GM10266 (cell line): ENCODE measurements at regions not wholly inside any gene's neighbourhood (a gene's known extent, or its start where the extent isn't known, plus 50 kb on each side); places are given as distances from the start of the nearest gene placed in this dataset.

Experiments used
- DNase-seq: peaks from one replicate; pipeline ENCODE4 v3.0.0; 2012; ENCODE audit errors: extremely low spot score
- TF ChIP-seq, protein P1 (sequence below): IDR thresholded peaks from 2 replicates; pipeline ENCODE4 v1.5.1; 2012; ENCODE audit warnings: mild to moderate bottlenecking, low read depth; ENCODE audit not compliant: control insufficient read depth, insufficient read depth; ENCODE audit errors: missing control alignments

DNA sequence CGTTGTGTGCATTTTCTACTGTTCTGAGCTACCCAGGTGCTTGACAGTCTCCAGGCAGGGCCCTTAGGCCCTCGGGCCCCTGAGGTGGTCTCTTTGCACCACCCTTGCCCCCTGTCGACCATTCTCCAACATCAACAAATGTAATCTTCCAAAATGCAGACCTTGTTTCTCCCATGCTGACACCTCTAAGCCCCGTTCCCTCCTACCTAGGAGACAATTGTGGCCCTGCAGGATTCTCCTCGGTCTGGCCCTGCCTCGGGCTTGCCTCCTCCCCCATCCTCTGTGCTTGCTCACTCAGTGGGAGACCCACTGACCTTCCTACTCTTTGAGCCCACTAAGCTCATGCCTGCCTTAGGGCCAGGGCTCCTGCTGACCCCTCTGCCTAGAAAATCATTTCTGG, 104.2 kb upstream of the TARDBP start:
- DNase-seq: no peak
- TF ChIP-seq, protein P1, sequence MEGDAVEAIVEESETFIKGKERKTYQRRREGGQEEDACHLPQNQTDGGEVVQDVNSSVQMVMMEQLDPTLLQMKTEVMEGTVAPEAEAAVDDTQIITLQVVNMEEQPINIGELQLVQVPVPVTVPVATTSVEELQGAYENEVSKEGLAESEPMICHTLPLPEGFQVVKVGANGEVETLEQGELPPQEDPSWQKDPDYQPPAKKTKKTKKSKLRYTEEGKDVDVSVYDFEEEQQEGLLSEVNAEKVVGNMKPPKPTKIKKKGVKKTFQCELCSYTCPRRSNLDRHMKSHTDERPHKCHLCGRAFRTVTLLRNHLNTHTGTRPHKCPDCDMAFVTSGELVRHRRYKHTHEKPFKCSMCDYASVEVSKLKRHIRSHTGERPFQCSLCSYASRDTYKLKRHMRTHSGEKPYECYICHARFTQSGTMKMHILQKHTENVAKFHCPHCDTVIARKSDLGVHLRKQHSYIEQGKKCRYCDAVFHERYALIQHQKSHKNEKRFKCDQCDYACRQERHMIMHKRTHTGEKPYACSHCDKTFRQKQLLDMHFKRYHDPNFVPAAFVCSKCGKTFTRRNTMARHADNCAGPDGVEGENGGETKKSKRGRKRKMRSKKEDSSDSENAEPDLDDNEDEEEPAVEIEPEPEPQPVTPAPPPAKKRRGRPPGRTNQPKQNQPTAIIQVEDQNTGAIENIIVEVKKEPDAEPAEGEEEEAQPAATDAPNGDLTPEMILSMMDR: no peak

DNA sequence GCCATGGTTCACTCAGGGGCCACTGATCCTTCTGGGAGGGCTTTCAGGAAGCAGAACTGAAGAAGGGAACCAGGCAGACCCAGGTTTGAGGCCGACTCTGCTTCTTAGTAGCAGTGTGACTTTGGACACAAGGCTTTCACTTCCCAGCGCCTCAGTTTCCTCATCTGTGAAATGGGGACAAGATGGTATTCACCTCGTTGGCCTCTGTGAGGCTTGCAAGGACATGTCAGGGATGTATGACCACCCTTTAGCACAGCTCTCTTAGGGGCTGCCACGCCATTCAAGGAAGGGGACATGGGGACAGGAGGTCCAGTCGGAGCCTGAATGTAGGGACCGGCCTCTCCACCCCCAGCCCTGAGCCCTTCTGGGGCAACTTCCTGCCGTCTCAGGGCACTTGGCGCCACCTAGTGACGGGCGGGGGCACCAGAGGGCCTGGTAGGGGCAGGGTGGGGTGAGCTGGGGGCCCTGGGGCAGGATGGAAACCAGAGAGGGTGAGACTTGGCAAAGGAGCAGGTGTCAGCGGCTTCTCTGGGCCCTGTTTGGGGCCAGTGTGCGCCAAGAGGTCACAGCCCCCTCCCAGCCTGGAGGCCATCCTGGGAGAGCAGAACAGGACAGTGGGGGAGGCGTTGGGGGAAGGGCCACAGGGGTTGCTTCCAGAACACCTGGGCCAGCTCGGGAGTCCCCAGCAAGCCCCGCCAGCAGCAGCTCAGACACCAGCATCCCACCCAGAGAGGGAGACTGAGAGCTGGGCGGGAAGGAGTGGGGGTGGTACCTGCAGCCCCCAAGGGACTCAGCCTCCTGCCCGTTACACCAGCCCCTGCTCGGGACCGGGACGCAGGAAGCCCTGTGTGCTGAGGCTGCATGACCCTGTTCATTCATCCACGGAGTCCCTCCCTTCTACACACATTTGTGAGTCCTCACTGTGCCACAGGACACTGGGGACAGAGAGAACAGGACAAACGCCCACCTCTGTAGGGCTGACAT, 102.5 kb upstream of the TARDBP start:
- DNase-seq: peak; percentile 72
- TF ChIP-seq, protein P1: peak; percentile 48

DNA sequence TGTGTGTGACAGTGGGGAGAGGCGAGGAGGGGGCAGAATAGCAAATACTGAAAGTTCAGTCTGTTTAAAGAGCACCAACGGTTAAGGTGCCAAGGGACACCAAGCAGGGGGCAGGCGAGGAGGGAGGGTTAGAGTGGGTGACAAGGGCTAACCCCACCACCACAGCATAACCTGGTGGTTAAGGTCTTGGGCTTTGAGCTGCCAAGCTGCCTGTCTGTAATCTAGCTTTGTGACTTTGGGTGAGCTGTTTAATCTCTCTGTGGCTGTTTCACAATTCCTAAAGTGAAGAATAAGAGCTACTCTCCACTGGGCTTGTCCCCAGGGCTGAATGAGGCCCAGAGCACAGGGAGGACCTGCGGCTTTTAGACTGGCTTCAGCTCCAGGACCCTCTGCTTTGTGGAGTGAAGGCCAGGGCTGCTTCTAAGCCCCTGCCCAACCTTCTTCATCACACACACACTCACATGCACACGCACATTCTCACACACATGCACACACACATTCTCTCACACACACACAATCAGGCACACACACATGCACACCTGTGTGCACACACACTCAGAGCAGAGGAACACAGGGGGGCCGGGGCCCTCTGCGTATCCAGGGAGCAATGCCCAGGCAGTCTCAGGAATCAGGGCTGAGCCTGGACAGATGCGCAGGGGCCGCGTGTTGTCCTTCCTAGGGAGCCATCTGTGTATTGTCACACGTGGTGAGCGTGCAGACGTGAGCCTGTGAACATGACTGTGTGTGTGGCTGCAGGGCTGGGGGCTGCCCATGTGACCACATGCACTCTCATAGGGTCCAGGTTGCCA, 101.6 kb upstream of the TARDBP start:
- DNase-seq: no peak
- TF ChIP-seq, protein P1: no peak

DNA sequence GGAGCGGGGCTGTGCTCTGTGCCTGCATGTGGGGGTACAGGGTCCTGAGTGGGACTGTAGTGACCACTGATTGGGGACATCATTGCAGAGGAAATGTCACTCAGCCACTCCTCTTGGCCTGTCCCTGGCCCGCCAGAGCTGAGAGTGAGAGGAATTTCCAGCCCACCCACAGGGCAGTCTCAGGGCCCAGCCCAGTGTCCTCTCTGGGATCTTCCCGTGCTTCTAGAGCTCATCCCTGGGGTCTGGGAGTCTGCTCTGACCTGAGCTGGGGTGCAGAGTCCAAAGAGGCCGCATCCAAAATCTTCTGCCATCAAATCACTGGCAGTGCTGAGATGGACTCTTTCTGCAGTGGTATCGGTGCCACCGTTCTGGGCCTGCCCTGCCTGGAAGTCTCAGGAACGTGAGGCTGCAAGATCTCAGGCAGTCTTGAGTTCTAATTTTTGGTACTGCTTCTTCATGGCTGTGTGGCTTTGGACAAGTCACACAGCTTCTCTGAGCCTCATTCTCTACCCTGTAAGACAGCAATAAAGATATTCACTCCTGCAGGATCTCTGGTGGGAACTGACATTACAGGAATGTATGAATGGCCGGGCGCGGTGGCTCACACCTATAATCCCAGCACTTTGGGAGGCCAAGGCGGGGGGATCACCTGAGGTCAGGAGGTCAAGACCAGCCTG, 100.8 kb upstream of the TARDBP start:
- TF ChIP-seq, protein P1: no peak
- DNase-seq: no peak

DNA sequence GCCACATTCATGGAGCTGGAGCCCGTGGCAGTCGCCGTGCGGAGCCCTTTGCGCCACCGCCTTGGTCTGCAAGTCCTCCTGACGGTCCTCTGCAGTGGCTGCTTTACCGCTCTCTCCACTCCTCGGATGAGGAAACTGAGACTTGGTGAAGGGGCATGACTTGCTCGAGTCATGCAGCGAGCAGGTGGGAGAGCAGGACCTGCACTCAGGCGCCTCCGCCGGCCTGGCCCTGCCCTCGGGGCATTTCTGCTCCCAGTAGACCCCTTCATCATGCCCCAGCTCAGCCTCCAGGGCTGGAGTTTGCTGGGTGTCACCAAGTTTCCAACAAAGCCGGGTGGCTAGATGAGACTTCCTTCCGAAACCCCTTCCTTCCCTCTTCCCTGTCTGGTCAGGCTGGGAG, 100.0 kb upstream of the TARDBP start:
- DNase-seq: no peak
- TF ChIP-seq, protein P1: no peak

DNA sequence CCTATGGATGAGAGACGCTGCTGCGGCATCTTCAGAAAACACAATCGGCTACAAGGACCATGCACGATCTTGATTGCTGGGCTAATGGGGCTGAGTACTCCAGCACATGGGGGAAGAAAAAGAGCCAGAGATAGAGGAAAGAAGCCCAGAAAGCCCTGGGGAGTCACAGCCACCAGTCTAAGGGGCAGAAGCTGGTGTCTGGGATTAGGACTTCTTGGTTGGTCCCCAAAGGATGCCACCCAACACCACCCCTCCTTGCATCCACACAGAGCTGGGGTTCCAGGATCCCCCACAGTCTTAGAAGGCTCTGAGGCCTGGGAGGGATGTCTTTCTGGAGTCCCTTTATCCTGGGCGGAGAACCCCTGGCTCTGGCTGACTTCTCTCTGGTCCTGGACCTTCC, 98.4 kb upstream of the TARDBP start:
- TF ChIP-seq, protein P1: no peak
- DNase-seq: no peak
